ENCODE measurements at regions not wholly inside any gene's neighbourhood (a gene's known extent, or its start where the extent isn't known, plus 50 kb on each side); places are given as distances from the start of the nearest gene placed in this dataset.

DNA sequence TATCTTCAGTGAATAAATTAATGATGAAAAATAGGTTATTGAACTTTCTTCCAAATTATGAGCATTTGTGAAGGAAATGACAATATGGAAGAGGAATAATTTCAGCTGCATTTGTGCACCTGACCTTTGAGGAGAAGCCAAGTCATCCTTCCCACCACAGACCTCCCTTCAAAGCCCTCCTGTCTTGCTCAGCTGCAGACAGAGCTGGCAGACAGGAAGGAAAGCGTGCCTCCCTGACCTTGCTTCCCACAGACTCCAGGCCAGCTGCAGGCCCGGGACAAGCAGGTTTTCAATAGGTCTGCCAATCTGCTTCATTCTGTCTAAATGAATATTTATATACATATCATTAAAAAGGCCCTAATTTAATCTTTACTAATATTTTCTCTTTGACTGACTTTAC is 152.9 kb upstream of the RBMS3 start:
- Histone ChIP-seq H3K9me3 (ENCODE audit: control insufficient read depth in 2 of 2, insufficient read depth in 1 of 2, low read depth in 1 of 2, low read length in 1 of 2) (no peaks in the 10 kb centered on the region), H3K27ac (ENCODE audit: low read depth in 2 of 2, low read length in 1 of 2) (no peak overlapping the region), H3K36me3 (ENCODE audit: control insufficient read depth in 2 of 2, insufficient read depth in 2 of 2, low read length in 1 of 2) (no peaks in the 10 kb centered on the region), H3K4me1 (ENCODE audit: control insufficient read depth in 2 of 2, insufficient read depth in 2 of 2, low read length in 1 of 2) (no peaks in the 10 kb centered on the region), H3K4me3 (ENCODE audit: low read depth in 1 of 2, low read length in 2 of 2) (no peak overlapping the region), H3K27me3 (ENCODE audit: control insufficient read depth in 1 of 2, insufficient read depth in 2 of 2, low read length in 2 of 2) (no peaks in the 10 kb centered on the region)
- WGBS, 2 donors: 51 to 64% methylated on average over 2 of the region's 2 CpGs

GRCh38 chr3:29137601-29138000 is 143.3 kb upstream of the RBMS3 start:
- H3K27ac ChIP-seq (ENCODE audit: low read depth in 2 of 2, low read length in 1 of 2): no peak overlapping the region
- no peak overlapping the region for H3K4me3 ChIP-seq (ENCODE audit: low read depth in 1 of 2, low read length in 2 of 2)
- H3K36me3 ChIP-seq (ENCODE audit: control insufficient read depth in 2 of 2, insufficient read depth in 2 of 2, low read length in 1 of 2): no peaks in the 10 kb centered on the region
- no peaks in the 10 kb centered on the region for H3K27me3 ChIP-seq (ENCODE audit: control insufficient read depth in 1 of 2, insufficient read depth in 2 of 2, low read length in 2 of 2)
- no peaks in the 10 kb centered on the region for H3K4me1 ChIP-seq (ENCODE audit: control insufficient read depth in 2 of 2, insufficient read depth in 2 of 2, low read length in 1 of 2)
- H3K9me3 ChIP-seq (ENCODE audit: control insufficient read depth in 2 of 2, insufficient read depth in 1 of 2, low read depth in 1 of 2, low read length in 1 of 2): no peaks in the 10 kb centered on the region
- WGBS, 2 donors: 45 to 49% methylated on average over 1 of the region's 1 CpG

DNA sequence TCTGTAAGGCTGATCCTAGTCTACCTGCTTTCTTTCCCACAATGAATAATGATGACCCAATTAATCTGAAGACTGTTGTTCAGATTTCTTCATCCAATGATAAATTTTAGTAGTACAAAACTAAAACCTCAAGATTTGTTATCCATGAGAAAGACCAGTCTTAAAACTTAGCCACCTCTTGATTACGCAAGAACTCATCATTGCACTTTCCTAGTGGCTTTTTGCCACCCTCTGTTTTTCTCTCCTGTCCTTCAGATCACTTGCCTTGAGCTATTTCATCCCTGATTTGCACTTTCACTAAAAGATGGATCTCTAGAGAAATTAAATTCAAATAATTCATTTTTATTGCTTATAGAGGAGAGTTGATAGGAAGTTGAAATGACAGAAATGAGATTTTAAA is 142.7 kb upstream of the RBMS3 start:
- Histone ChIP-seq H3K4me1 (ENCODE audit: control insufficient read depth in 2 of 2, insufficient read depth in 2 of 2, low read length in 1 of 2) (no peaks in the 10 kb centered on the region), H3K4me3 (ENCODE audit: low read depth in 1 of 2, low read length in 2 of 2) (no peak overlapping the region), H3K27me3 (ENCODE audit: control insufficient read depth in 1 of 2, insufficient read depth in 2 of 2, low read length in 2 of 2) (no peaks in the 10 kb centered on the region), H3K36me3 (ENCODE audit: control insufficient read depth in 2 of 2, insufficient read depth in 2 of 2, low read length in 1 of 2) (no peaks in the 10 kb centered on the region), H3K9me3 (ENCODE audit: control insufficient read depth in 2 of 2, insufficient read depth in 1 of 2, low read depth in 1 of 2, low read length in 1 of 2) (no peaks in the 10 kb centered on the region), H3K27ac (ENCODE audit: low read depth in 2 of 2, low read length in 1 of 2) (no peak overlapping the region)
- 94 to 97% methylated on average over 1 of the region's 1 CpG for WGBS, 2 donors

DNA sequence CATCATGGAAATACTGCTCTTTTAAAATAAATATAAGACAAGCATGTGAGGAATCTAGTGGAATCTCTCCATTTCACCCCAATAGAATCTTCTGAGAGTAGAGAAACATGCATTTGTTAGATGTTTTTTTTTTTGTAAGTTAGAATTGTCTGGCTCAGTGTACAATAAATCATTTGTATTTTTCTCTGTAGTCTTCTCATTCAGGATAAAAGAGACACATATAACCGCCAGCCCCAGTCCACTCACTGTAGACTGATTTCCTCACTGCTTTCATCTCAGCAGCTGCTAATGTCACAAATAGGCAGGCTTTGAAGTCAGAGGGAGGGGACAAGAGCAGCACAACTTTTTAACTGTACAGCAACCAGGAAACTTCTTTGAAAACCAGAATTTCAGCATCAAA is 140.2 kb upstream of the RBMS3 start:
- no peaks in the 10 kb centered on the region for H3K27me3 ChIP-seq (ENCODE audit: control insufficient read depth in 1 of 2, insufficient read depth in 2 of 2, low read length in 2 of 2)
- H3K27ac ChIP-seq (ENCODE audit: low read depth in 2 of 2, low read length in 1 of 2): no peak overlapping the region
- no peaks in the 10 kb centered on the region for H3K9me3 ChIP-seq (ENCODE audit: control insufficient read depth in 2 of 2, insufficient read depth in 1 of 2, low read depth in 1 of 2, low read length in 1 of 2)
- WGBS, 2 donors: 41 to 55% methylated on average over 1 of the region's 1 CpG
- no peaks in the 10 kb centered on the region for H3K36me3 ChIP-seq (ENCODE audit: control insufficient read depth in 2 of 2, insufficient read depth in 2 of 2, low read length in 1 of 2)
- no peak overlapping the region for H3K4me3 ChIP-seq (ENCODE audit: low read depth in 1 of 2, low read length in 2 of 2)
- no peaks in the 10 kb centered on the region for H3K4me1 ChIP-seq (ENCODE audit: control insufficient read depth in 2 of 2, insufficient read depth in 2 of 2, low read length in 1 of 2)

DNA sequence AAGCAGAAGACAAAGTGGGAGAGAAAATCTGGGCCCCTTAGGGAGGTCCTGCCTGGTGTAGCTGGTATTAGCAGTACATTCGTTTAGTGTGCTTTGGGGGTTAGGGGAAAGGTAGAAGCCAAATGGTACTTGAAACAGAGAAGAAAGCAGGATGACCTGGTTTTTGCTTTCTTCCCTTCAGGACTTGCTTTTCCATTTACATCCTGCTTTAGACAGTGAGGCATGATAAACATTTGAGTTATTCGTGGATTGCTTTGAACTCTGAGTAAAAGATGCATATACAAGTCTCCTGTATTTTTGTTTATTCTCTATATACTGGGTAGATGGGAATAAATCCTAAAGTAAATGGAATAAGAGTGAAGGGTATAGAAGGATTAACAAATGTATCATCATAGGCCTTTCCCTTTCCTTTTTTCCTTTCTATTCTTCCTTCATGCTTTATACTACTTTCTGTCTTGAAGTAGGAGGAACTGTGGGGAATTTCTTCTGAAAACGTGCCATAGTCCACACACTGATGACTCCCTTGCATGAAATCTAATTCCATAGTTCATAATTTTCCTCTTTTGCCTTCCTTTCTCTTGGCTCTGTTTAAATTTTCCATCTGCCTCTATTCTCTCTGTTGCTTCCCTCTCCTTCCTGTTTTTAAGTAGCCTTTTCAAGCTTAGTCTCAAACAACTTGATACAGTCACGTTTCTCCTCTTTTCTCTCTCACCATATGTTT is 139.5 kb upstream of the RBMS3 start:
- WGBS, 2 donors: 46 to 47% methylated on average over 4 of the region's 4 CpGs
- Histone ChIP-seq H3K27ac (ENCODE audit: low read depth in 2 of 2, low read length in 1 of 2) (no peak overlapping the region), H3K4me3 (ENCODE audit: low read depth in 1 of 2, low read length in 2 of 2) (no peak overlapping the region), H3K27me3 (ENCODE audit: control insufficient read depth in 1 of 2, insufficient read depth in 2 of 2, low read length in 2 of 2) (no peaks in the 10 kb centered on the region), H3K4me1 (ENCODE audit: control insufficient read depth in 2 of 2, insufficient read depth in 2 of 2, low read length in 1 of 2) (no peaks in the 10 kb centered on the region), H3K9me3 (ENCODE audit: control insufficient read depth in 2 of 2, insufficient read depth in 1 of 2, low read depth in 1 of 2, low read length in 1 of 2) (no peaks in the 10 kb centered on the region), H3K36me3 (ENCODE audit: control insufficient read depth in 2 of 2, insufficient read depth in 2 of 2, low read length in 1 of 2) (no peaks in the 10 kb centered on the region)

DNA sequence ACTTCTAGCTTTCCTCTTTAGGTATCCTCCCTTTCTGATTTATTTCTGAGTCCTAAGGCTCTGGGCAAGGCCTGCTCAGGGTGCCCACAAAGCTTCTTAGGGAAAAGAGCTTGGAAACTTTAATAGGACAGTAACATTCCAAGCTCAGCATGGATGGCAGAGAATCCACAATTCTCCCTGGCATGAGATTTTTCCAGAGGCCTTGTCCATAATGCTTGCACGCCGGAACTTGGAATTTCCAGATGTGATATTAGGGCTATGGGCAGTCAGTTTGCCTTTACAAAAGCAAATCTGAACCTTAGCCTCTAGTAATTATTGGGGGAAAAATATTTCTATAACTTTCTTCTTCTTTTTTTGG is 139.0 kb upstream of the RBMS3 start:
- Histone ChIP-seq H3K27ac (ENCODE audit: low read depth in 2 of 2, low read length in 1 of 2) (no peak overlapping the region), H3K27me3 (ENCODE audit: control insufficient read depth in 1 of 2, insufficient read depth in 2 of 2, low read length in 2 of 2) (no peaks in the 10 kb centered on the region), H3K4me1 (ENCODE audit: control insufficient read depth in 2 of 2, insufficient read depth in 2 of 2, low read length in 1 of 2) (no peaks in the 10 kb centered on the region), H3K36me3 (ENCODE audit: control insufficient read depth in 2 of 2, insufficient read depth in 2 of 2, low read length in 1 of 2) (no peaks in the 10 kb centered on the region), H3K9me3 (ENCODE audit: control insufficient read depth in 2 of 2, insufficient read depth in 1 of 2, low read depth in 1 of 2, low read length in 1 of 2) (no peaks in the 10 kb centered on the region), H3K4me3 (ENCODE audit: low read depth in 1 of 2, low read length in 2 of 2) (no peak overlapping the region)
- WGBS, 2 donors: 85 to 90% methylated on average over 2 of the region's 2 CpGs

- no peaks in the 10 kb centered on the region for H3K27me3 ChIP-seq (ENCODE audit: control insufficient read depth in 1 of 2, insufficient read depth in 2 of 2, low read length in 2 of 2)
- H3K4me3 ChIP-seq (ENCODE audit: low read depth in 1 of 2, low read length in 2 of 2): no peak overlapping the region
- no peak overlapping the region for H3K27ac ChIP-seq (ENCODE audit: low read depth in 2 of 2, low read length in 1 of 2)
- no peaks in the 10 kb centered on the region for H3K9me3 ChIP-seq (ENCODE audit: control insufficient read depth in 2 of 2, insufficient read depth in 1 of 2, low read depth in 1 of 2, low read length in 1 of 2)
- 82 to 87% methylated on average over 3 of the region's 3 CpGs for WGBS, 2 donors
- H3K36me3 ChIP-seq (ENCODE audit: control insufficient read depth in 2 of 2, insufficient read depth in 2 of 2, low read length in 1 of 2): no peaks in the 10 kb centered on the region
- no peaks in the 10 kb centered on the region for H3K4me1 ChIP-seq (ENCODE audit: control insufficient read depth in 2 of 2, insufficient read depth in 2 of 2, low read length in 1 of 2)
These were observed 137.7 kb upstream of the RBMS3 start for GRCh38 chr3:29143151-29143550.

- no peaks in the 10 kb centered on the region for H3K27me3 ChIP-seq (ENCODE audit: control insufficient read depth in 1 of 2, insufficient read depth in 2 of 2, low read length in 2 of 2)
- no peak overlapping the region for H3K27ac ChIP-seq (ENCODE audit: low read depth in 2 of 2, low read length in 1 of 2)
- no peak overlapping the region for H3K4me3 ChIP-seq (ENCODE audit: low read depth in 1 of 2, low read length in 2 of 2)
- no peaks in the 10 kb centered on the region for H3K36me3 ChIP-seq (ENCODE audit: control insufficient read depth in 2 of 2, insufficient read depth in 2 of 2, low read length in 1 of 2)
- 29 to 39% methylated on average over 3 of the region's 3 CpGs for WGBS, 2 donors
- no peaks in the 10 kb centered on the region for H3K4me1 ChIP-seq (ENCODE audit: control insufficient read depth in 2 of 2, insufficient read depth in 2 of 2, low read length in 1 of 2)
- H3K9me3 ChIP-seq (ENCODE audit: control insufficient read depth in 2 of 2, insufficient read depth in 1 of 2, low read depth in 1 of 2, low read length in 1 of 2): no peaks in the 10 kb centered on the region
These were observed 136.5 kb upstream of the RBMS3 start for GRCh38 chr3:29144361-29144760.

DNA sequence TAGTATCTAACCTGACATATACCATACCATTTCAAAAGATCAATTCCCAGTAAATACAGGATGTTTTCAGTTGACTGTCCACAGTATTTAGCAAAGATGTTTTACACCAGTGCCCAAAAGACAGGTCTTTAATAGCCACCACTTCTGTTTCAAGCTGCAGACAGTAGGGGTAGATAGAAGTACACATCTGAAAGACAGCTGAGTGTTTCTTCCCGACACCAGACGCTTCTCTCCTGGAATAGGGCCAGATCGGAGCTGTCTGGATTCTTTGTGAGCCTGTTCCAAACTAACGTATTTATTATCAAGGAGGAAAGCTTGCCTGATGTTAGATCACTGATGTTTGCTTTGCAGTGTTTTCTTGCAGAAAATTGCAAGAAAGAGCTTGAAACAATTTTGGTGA is 136.1 kb upstream of the RBMS3 start:
- WGBS, 2 donors: 24 to 25% methylated on average over 4 of the region's 4 CpGs
- H3K36me3 ChIP-seq (ENCODE audit: control insufficient read depth in 2 of 2, insufficient read depth in 2 of 2, low read length in 1 of 2): no peaks in the 10 kb centered on the region

DNA sequence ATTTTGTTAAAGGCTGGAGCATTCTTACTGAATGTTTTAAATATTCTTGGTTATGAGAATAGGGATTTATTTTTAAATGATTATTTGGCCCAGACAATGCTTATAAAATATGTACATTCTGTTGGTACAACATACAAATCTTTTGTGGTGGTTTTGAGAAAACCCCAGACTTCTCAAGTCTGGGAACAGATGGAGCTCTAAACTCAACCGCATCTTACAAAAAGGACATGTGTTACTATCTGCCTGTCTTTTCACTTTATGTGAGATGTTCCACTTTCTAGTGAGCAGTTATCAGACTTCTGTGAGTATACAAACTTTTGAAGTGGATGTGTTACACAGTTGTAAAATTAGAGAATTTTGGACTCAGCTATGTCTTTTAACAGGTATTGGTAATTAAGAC is 135.5 kb upstream of the RBMS3 start:
- Histone ChIP-seq H3K27ac (ENCODE audit: low read depth in 2 of 2, low read length in 1 of 2) (no peak overlapping the region), H3K9me3 (ENCODE audit: control insufficient read depth in 2 of 2, insufficient read depth in 1 of 2, low read depth in 1 of 2, low read length in 1 of 2) (no peaks in the 10 kb centered on the region), H3K36me3 (ENCODE audit: control insufficient read depth in 2 of 2, insufficient read depth in 2 of 2, low read length in 1 of 2) (no peaks in the 10 kb centered on the region), H3K27me3 (ENCODE audit: control insufficient read depth in 1 of 2, insufficient read depth in 2 of 2, low read length in 2 of 2) (no peaks in the 10 kb centered on the region), H3K4me1 (ENCODE audit: control insufficient read depth in 2 of 2, insufficient read depth in 2 of 2, low read length in 1 of 2) (no peaks in the 10 kb centered on the region), H3K4me3 (ENCODE audit: low read depth in 1 of 2, low read length in 2 of 2) (no peak overlapping the region)
- WGBS, 2 donors: 90 to 91% methylated on average over 1 of the region's 1 CpG

More for the DNA sequence above, 136.1 kb upstream of the RBMS3 start:
- no peaks in the 10 kb centered on the region for H3K4me1 ChIP-seq (ENCODE audit: control insufficient read depth in 2 of 2, insufficient read depth in 2 of 2, low read length in 1 of 2)
- no peaks in the 10 kb centered on the region for H3K27me3 ChIP-seq (ENCODE audit: control insufficient read depth in 1 of 2, insufficient read depth in 2 of 2, low read length in 2 of 2)
- H3K9me3 ChIP-seq (ENCODE audit: control insufficient read depth in 2 of 2, insufficient read depth in 1 of 2, low read depth in 1 of 2, low read length in 1 of 2): no peaks in the 10 kb centered on the region
- H3K4me3 ChIP-seq (ENCODE audit: low read depth in 1 of 2, low read length in 2 of 2): no peak overlapping the region
- H3K27ac ChIP-seq (ENCODE audit: low read depth in 2 of 2, low read length in 1 of 2): no peak overlapping the region

Measured in esophagus (tissue), 2 donors.